Central memory CD4-positive, alpha-beta T cell (primary cell): ENCODE measurements at regions not wholly inside any gene's neighbourhood (a gene's known extent, or its start where the extent isn't known, plus 50 kb on each side); places are given as distances from the start of the nearest gene placed in this dataset.
"Not testable (repeated sequence)": the region's sequence is repeated elsewhere in the genome, so short reads cannot be mapped to it uniquely, and the experiment has no call there.

Experiments used
- DNase-seq: peaks from one replicate; pipeline ENCODE4 v3.0.0; 2022

GRCh38 chr4:81375745-81376144, 96.0 kb downstream of the RASGEF1B start:
- no peak for DNase-seq

GRCh38 chr4:81369886-81370285, 101.8 kb downstream of the RASGEF1B start:
- no peak for DNase-seq

DNA sequence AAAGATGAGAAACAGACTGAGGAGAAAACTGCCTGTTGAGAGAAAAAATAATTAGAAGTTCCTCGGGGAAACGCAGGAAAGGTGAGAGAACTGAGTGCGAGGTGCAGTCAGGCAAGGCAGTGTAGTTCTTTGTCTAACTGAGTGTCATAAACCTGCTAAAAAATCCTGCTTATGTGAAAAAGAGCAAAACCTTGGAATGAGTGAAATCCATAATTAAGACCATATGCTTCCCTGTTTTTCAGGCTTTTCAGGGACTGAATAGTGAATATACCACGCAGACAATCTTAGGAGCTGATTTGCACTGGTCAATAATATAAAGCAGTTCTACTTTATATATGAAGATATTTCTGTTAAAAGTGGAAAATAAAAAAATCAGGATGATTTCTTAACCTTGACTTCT, 104.9 kb downstream of the RASGEF1B start:
- DNase-seq, result no peak

- no peak for DNase-seq
These were observed 111.0 kb downstream of the RASGEF1B start for GRCh38 chr4:81360737-81361136.

GRCh38 chr4:81359207-81359606, 112.5 kb downstream of the RASGEF1B start:
- no peak for DNase-seq

DNA sequence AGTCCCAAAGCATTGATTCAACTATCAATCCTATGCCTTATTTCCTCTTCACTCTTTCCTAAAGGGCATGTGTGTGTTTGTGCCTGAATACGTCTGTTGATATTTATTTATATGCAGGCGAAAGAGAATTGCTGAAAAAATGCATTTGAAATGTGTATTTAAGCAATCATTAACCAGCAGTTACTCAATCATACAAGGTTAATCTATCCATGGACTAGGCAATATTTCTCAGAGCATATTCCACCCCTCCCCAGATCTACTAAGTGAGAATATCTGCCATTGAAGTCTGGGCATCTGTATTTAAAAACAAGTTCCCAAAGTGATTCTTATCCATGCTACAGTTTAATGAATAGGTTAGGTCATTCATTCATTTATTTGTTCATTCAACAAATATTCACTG, 113.6 kb downstream of the RASGEF1B start:
- no peak for DNase-seq

DNA sequence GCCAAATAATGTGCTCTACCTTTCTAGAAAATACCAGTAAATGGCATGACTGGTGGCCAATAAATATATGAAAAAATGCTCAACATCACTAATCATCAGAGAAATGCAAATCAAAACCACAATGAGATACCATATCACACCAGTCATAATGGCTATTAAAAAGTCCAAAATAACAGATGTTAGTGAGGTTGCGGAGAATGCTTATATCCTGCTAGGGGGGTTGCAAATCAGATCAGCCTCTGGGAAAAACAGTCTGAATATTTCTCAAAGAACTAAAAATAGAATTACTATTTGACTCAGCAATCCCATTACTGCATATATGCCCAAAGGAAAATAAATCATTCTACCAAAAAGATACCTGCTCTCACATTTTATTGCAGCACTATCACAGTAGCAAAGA, 115.1 kb downstream of the RASGEF1B start:
- no peak for DNase-seq

DNA sequence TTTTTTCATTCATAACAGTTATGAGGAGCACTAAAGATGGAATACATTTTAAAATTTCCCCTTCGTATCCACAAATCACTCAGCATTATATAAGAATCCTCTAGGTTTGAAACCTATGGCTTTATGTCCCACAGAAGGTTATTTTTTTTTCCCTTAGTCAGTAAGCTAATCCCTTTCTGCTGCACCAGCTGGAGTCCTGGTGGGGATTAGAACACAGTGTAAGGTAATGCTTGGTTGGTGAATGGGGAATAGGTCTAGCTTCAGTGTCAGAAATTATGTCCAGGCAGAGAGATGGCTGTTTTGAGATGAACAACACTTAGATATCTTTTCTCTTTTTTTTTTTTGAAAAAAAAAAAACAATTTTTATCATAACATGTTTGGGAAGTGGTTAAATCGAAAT, 116.6 kb downstream of the RASGEF1B start:
- DNase-seq, result no peak

GRCh38 chr4:81353861-81354260, 117.8 kb downstream of the RASGEF1B start:
- no peak for DNase-seq

DNA sequence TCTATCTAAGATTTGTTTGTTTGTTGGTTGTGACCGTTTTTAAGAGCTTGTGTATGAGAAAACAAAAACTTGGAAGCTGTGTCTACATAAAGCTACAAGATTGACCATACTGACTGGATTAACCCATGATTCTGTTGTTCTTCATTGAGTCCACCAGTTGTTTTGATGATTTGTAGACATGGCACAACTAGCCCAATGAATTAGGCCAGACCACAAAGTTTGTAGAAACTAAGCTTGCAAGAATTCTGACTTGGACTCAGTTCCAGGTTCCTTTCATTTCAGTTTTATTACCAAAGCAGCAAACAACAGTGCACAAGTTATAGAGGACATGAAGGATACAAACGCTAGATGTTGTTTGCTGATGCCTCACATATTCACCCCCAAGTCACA, 119.3 kb downstream of the RASGEF1B start:
- DNase-seq, result no peak

- DNase-seq, result peak; percentile 34
These were observed 119.9 kb downstream of the RASGEF1B start for GRCh38 chr4:81351654-81352445.

DNA sequence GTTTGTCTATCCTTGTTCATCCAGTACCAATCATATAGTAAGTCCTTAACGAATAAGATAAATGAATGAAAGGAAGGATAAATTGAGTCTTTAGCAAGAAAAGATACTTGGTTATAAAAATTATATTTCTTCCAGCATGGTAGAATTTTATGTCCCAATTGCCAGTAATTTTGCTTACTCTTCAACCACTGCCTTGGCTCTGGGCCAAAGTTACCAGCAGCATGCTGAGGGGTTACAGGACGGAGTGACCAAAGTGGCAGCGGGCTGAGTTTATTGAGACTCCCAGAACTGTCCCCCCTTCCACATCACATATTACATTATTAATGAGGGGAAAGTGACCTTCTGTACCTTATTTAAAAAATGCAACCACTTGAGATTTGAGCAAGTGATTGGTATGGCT, 121.7 kb downstream of the RASGEF1B start:
- no peak for DNase-seq

GRCh38 chr4:81348778-81349094, 123.0 kb downstream of the RASGEF1B start:
- DNase-seq, result no peak

- DNase-seq, result no peak
These were observed 123.5 kb downstream of the RASGEF1B start for GRCh38 chr4:81348086-81348777.

GRCh38 chr4:81346719-81347118, 125.0 kb downstream of the RASGEF1B start:
- no peak for DNase-seq

DNA sequence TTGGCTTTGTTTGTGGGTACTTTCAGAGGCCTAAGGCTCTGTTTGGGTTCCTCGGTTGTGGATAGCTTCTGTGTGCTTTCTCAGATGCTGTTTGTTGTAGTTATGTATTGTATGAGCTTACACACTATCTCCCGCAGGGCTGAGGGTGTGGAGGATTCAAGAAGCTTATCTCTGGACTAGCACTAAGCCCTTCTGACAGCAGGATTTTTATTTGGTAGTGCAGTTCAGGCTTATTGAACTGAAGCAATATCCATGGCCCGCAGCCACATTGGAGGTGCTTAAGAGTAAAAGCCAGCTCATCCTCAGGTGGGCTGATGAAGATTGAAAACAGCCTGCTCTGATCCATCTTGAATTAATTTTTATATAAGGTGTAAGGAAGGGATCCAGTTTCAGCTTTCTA, 128.2 kb downstream of the RASGEF1B start:
- DNase-seq, result no peak

GRCh38 chr4:81343046-81343445, 128.0 kb upstream of the PRKG2 start:
- no peak for DNase-seq

DNA sequence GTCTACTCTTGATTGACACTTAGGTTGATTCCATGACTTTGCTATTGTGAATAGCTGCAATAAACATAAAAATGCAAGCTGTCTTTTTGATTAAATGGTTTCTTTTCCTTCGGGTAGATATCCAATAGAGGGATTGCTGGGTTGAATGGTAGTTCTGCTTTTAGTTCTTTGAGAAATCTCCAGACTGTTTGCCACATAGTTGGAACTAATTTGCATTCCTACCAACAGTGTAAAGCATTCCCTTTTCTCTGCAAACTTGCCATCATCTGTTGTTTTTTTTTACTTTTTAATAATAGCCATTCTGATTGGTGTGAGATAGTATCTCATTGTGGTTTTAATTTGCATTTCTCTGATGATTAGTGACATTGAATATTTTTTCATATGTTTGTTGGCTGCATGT, 122.2 kb upstream of the PRKG2 start:
- no peak for DNase-seq

DNA sequence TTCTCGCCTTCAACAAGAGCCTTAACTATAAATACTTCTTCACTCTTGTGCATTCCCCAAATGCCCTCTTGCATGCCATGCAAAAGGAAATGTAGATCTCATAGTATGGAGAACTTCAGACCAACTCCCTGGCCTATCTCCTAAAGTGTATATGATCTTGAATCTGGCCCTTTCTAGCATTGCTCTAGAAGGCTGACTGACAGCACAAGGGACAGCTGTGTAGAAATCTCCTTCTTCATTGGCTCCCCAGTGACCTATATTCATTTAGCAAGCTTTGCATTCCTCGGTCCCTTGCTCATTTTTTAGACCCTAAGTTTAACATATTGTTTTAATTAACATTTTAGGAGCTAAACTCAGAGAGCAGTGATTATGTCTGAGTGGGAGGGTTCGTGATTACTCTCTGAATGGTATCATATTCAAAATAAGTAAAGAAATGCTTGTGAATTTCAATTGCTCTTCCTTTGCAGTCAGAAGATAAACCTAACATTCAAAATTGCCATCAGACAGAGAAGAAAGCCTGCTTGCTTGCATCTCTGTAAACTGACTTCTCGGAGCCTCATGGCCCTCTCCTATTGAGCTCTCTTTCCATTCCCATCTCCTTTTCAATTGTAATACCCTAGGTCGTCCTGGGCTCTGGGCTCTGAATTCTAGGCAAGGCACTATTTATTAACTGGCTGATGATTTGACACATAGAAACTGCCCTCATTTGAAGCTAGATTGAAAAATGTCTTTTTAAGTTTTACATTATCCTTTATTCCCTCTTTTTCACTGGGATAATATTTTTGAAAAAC, 120.3 kb upstream of the PRKG2 start:
- DNase-seq, result no peak

- no peak for DNase-seq
These were observed 115.0 kb upstream of the PRKG2 start for GRCh38 chr4:81330018-81330417.

DNA sequence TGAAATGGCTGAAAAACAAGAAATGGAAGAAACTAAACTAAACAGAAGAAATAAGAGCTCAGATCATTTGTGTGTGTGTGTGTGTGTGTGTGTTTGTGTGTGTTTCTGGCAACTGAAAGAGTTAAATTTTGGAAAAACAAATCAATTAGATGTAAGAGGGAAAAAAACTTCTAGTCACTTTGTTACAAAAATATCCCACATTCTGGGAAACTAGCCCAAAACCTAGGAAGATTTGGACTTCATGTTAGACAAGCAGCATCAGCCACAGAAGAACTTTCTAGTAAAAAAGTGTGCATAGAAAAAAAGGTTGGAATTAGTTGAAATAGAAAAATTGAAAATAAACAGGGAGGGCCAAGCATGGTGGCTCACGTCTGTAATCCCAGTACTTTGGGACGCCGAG, 111.6 kb upstream of the PRKG2 start:
- no peak for DNase-seq

DNA sequence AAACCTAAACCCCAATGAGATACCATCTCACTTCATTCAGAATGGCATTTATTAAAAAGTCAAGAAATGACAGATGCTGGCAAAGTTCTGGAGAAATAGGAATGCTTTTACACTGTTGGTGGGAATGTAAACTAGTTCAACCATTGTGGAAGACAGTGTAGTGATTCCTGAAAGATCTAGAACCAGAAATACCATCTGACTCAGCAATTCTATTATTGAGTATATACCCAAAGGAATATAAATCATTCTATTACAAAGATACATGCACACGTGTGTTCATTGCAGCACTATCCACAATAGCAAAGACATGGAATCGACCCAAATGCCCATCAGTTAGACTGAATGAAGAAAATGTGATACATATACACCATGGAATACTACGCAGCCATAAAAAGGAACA, 109.6 kb upstream of the PRKG2 start:
- not testable (repeated sequence) for DNase-seq

- DNase-seq, result no peak
These were observed 104.6 kb upstream of the PRKG2 start for GRCh38 chr4:81319657-81320056.

DNA sequence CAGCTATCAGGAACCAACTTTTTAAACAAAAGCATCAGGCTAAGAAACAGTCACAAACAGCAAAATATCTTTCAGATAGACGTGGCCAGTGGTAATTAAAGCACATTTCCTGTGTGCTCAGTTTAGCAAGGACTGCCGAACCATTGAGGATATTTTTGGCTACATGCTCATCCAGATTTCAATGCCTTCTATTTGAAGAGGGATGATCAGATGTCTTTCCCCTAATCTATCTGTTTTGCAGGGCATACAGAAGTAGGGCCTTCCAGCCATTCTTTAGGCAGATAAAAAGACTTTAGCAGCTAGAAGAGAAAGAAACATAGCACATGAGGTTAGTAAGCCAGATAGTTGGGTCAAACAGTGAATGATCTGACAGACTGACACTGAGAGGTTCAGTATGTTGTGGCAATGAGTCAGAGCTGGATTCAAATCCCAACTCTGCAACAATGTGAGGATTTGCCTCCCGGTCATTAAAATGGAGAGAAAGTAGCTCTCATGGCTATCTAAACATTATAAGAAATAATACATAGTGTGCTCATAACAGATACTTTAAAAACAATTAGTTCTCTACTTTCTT, 100.0 kb upstream of the PRKG2 start:
- no peak for DNase-seq
